T-helper 2 cell (primary cell): ENCODE measurements at regions not wholly inside any gene's neighbourhood (a gene's known extent, or its start where the extent isn't known, plus 50 kb on each side); places are given as distances from the start of the nearest gene placed in this dataset.
"Not testable (repeated sequence)": the region's sequence is repeated elsewhere in the genome, so short reads cannot be mapped to it uniquely, and the experiment has no call there.

ENCODE experiments used
- DNase-seq, 5 experiments: peaks; one replicate each; pipeline versions ENCODE4 v3.0.0 to v3.0.0-alpha.2; 2012 to 2022

- no peak for DNase-seq
Measured at GRCh38 chr2:153626676-153627075, 148.1 kb upstream of the RPRM start.

DNA sequence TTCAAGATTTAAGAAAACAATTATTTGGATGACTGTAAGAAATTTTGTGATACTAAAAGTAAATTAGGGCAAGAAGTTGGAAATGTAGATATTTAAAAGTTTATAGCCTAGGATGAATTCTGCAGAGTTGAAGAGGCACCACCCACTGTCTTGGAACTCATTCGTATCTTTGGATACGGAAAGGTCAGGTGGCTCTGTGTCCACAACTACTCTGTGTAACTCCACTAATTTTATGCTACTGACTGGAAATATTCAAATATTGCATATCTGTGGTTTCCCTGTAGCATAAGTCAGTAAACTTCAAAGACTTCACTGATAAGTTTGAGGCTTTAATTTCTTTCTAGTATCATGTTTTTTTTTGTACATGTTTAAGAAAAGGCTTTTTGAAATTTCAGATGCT, 156.9 kb upstream of the RPRM start:
- no peak for DNase-seq

- DNase-seq, result no peak
Measured at GRCh38 chr2:153641046-153641445, 162.5 kb upstream of the RPRM start.

- DNase-seq, result no peak
Measured at GRCh38 chr2:153644955-153645354, 166.4 kb upstream of the RPRM start.

GRCh38 chr2:153645599-153645998, 167.0 kb upstream of the RPRM start:
- DNase-seq, result no peak

GRCh38 chr2:153657651-153658050, 179.1 kb upstream of the RPRM start:
- no peak for DNase-seq

- DNase-seq, result no peak
Measured at GRCh38 chr2:153661801-153662200, 183.2 kb upstream of the RPRM start.

DNA sequence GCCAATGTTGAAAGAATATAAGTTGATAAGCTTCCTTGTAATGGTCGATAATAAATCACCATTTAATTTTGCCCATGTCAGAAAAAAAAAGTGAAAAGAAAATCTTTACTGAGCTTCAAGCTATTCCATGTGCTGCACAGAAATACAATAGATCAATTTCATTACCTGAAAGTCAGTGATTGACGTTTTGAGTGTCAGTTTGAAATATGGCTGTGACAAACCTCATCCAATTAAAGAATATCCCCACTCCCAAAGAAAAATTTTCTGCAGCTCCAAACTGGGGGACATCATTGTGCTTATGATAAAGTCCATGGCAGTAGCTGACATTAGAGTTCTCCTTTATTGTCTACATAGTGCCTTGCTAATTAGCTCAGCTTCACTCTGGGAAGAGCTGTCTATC, 184.8 kb upstream of the RPRM start:
- no peak for DNase-seq

- DNase-seq, result not testable (repeated sequence)
Measured at GRCh38 chr2:153664009-153664408, 185.4 kb upstream of the RPRM start.

- no peak for DNase-seq
Measured at GRCh38 chr2:153667475-153667874, 188.9 kb upstream of the RPRM start.

GRCh38 chr2:153668923-153669322, 190.4 kb upstream of the RPRM start:
- DNase-seq, result no peak

DNA sequence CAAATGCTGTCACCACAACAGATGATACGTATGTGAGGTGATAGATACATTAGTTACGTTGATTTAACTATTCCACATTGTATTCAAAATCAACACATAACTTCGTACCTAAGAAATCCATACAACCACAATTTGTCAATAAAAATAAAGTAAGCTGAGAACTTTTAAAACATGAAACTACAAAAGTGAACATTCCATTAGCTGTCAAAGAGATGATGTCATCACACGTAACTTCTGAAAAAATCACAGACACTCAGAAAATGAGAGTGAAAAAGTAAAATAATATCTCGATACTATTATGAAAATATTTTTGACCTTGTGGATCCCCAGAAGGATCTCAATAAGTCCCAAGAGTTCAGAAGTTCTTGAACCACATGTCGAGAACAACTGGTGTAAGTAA, 161.6 kb upstream of the GALNT13 start:
- DNase-seq, result no peak

DNA sequence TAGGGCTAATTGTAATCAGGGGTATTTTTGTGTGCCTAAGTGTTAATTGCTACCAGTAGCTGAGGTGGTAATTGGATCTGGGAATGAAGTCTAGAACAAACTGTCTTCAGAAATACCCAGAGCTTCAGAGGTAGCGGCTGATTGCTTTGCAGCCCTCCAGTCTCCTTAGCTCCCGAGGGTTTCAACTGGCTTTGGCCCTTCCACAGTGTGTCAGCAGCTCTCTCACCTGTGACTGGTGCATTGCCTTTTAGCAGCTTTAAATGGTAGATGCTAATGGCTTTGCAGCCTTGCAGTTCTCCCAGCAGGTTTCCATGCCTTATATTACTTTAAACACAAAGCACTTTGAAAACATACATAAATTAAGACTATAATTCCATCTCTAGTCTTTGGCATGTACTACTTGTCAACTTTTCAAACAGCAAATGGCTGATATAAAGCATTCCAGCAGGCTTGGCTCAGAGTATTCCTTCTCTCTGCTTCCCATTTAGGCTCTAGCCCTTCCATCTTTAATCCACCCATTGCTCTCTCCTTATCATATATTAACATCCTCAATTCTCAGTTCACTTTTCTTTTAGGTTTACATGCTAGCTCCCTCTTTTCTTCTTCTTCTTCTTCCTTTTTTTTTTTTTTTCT, 156.4 kb upstream of the GALNT13 start:
- DNase-seq, result no peak

DNA sequence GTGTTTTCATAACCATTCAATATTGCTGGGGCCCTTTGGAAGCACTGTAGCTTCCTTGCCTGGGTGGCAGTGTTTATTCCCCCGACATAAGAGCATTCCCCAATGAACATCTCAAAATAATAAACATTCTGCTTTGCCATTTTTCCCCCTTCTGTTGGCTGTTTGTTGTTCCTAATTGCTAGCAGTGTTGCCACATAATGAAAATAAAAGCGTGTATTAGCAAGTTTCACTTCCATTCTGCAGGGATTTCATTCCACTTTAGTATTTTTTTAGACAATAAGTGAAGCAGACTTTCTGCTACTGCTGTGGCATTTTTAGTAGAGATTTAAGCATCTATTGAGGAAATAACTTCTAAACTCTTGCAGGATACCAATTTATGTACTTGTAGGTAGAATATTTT, 154.7 kb upstream of the GALNT13 start:
- DNase-seq, result no peak

GRCh38 chr2:153739394-153739793, 132.3 kb upstream of the GALNT13 start:
- no peak for DNase-seq

GRCh38 chr2:153761936-153762335, 109.8 kb upstream of the GALNT13 start:
- no peak for DNase-seq

GRCh38 chr2:153766415-153766814, 105.3 kb upstream of the GALNT13 start:
- DNase-seq, result no peak

- DNase-seq, result no peak
Measured at GRCh38 chr2:153770359-153770991, 101.2 kb upstream of the GALNT13 start.

- DNase-seq, result no peak
Measured at GRCh38 chr2:153780241-153780640, 91.5 kb upstream of the GALNT13 start.

GRCh38 chr2:153786016-153786415, 85.7 kb upstream of the GALNT13 start:
- no peak for DNase-seq

DNA sequence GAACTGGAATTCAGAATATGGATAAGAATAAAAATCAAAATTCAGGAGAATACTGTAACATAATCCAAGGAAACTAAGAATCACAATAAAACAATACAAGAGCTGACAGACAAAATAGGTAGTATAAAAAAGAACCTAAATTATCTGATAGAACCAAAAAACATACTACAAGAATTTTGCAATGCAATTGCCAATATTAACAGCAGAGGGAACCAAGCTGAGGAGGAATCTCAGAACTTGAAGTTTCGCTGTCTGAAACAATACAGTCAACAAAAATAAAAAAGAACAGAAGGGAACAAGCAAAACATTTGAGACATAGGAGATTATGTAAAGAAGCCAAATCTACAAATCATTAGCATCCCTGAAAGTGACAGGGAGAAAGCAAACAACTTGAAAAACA, 84.1 kb upstream of the GALNT13 start:
- no peak for DNase-seq

DNA sequence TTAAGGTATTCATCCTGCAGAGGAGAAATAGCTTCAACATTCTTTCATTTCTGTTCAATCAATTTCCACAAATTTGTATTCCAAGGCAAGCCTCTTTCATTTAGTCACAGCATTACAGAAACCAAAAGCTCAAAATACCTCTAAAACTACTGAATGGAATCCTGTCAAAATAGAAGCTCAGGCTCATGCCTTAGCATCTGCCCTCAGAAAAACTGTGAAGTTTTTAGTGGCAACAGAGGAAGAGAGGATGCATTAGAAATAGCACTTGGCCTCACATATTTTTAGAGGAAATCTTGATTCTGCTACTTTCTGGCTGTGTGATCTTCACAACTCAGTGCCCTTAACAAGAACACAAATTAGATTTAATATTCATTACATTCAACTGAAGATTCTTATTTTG, 69.1 kb upstream of the GALNT13 start:
- DNase-seq, result no peak

DNA sequence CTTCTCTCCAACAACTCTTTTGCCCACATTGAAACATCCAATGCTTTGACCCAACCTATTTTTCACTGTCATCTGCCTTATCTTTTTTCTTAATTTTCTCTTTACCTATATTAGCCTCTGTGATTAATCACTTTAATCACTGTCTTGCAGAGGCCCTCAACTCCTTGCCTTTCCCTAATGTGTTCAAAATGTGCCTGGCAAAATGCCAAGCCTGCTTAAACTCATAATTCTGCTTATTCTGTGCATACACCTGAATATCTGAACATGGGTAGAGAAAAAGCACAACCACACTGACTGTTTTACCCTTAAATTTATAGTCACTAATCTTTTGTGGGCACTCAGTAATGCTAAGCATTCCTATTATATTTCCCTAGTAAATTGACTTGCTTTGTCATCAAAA, 63.0 kb upstream of the GALNT13 start:
- no peak for DNase-seq

DNA sequence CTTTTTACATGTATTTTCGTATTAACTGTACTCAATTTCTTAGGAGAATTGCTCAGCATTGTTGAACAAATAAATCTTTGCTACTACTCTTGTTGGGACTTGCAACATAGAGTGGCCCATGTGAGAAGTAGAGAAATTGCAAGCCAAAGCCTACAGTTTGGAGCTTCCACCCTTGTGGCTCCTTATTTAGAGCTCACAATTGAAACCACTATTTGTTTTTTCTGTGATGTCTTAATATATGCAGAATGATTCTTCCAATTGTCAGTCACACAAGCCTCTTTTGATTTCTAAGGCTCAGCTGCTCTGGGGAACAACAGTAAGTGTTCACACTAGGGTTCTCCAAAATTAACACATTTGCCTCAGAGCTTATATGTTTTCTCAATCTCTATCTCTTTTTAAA, 60.2 kb upstream of the GALNT13 start:
- DNase-seq, result no peak

DNA sequence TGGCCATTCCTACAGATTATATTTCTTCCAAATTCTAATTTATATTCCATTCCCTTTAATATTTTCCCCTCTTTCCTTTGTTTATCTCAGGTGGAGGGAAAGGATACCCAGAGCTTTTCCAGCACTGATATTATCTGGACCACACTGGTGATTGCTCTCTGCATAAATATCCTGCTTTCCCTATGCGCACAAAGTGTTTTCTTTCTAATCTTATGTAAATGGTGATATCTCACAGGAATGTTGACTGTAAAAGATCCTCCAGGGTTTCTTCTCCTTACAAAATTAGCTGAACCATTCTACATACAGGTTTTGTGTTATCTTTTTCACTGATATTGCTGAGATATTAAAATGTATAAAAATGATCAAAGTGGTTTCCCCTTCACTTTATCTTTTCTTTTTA, 59.1 kb upstream of the GALNT13 start:
- no peak for DNase-seq
